ENCODE measurements at regions not wholly inside any gene's neighbourhood (a gene's known extent, or its start where the extent isn't known, plus 50 kb on each side); places are given as distances from the start of the nearest gene placed in this dataset.

DNA sequence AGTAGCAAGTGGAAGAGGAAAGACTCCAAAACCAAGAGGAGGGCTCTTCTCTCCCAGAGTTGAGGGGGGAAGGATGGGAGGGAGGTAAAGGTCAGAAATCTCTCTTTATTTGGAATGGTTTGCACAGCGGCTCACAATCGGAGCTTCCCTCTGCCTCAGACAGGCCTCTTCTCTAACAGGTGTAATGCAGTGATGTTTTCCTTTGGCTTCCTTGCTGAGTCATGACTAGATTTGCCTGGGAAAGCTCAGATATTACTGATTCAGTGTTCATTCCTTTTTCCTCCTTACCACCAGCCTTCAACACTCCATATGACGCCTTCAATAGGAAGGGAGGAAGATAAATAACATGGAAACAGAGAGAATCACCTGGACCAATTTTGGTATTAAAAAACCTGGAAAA lies 136.6 kb downstream of the RNF152 start:
- DNase-seq (ENCODE audit: insufficient read length, low spot score) (no peak), FAIRE-seq (no peak)
- TF ChIP-seq POLR2A (IDR thresholded peaks at IDR 0.05; ENCODE audit: low read depth, low read length) (no peak), SPI1 (IDR thresholded peaks at IDR 0.05; ENCODE audit: low read depth, low read length) (no peak), TAF1 (IDR thresholded peaks at IDR 0.05; ENCODE audit: low read depth, low read length) (no peak), PAX5 (IDR thresholded peaks at IDR 0.05; ENCODE audit: insufficient read depth, low read length, severe bottlenecking) (no peak), POLR2AphosphoS5 (IDR thresholded peaks at IDR 0.05; ENCODE audit: low read depth, low read length) (no peak), POU2F2 (IDR thresholded peaks at IDR 0.05; ENCODE audit: low read depth, low read length) (no peak)

DNA sequence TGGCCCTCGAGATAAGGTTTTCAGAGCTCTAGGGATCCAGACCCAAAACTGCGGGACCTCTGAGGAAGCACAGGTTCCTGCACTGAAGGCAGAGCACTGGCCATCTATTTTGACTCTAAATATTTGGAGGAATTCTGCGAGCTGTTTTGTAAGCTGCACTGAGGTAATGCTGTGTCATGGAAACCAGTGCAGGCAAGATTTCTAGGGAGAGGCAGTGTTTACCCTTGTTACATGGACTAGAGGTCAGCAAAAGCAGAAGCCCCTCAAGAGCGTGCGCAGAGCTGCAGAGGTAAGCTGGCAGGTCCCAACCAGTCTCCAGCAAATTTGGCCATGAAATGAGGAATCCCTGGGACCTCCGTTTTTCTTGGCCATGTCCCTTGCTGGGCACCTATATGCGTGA lies 137.3 kb downstream of the RNF152 start:
- DNase-seq (ENCODE audit: insufficient read length, low spot score) (no peak), FAIRE-seq (no peak)
- TF ChIP-seq TAF1 (IDR thresholded peaks at IDR 0.05; ENCODE audit: low read depth, low read length) (no peak), POLR2AphosphoS5 (IDR thresholded peaks at IDR 0.05; ENCODE audit: low read depth, low read length) (no peak), SPI1 (IDR thresholded peaks at IDR 0.05; ENCODE audit: low read depth, low read length) (no peak), POU2F2 (IDR thresholded peaks at IDR 0.05; ENCODE audit: low read depth, low read length) (no peak), PAX5 (IDR thresholded peaks at IDR 0.05; ENCODE audit: insufficient read depth, low read length, severe bottlenecking) (no peak), POLR2A (IDR thresholded peaks at IDR 0.05; ENCODE audit: low read depth, low read length) (no peak)

DNA sequence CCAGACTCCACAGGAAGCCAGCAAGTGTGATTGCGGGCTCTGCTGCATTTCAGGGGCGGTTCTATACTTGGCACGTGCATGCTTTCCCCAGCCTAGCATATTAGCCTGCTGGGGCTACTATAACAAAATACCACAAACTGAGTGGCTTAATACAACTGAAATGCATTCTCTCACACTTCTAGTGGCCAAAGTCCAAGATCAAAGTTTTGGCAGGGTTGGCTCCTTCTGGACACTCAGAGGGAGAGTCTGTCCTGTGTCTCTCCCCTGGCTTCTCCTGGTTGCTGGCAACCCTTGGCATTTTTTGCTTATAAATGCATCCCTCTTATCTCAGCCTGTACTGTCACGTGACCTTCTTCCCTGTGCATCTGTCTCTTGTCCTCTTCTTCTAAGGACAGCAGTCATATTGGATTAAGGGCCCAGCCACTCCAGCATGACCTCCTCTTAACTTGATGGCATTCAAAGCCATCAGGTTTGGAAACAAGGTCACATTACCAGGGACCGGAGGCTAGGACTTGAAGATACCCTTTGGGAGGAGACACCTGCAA lies 138.7 kb downstream of the RNF152 start:
- DNase-seq (ENCODE audit: insufficient read length, low spot score) (no peak), FAIRE-seq (no peak)
- TF ChIP-seq POLR2AphosphoS5 (IDR thresholded peaks at IDR 0.05; ENCODE audit: low read depth, low read length): no peak
- no peak for TF ChIP-seq TAF1 (IDR thresholded peaks at IDR 0.05; ENCODE audit: low read depth, low read length)
- TF ChIP-seq POLR2A (IDR thresholded peaks at IDR 0.05; ENCODE audit: low read depth, low read length): no peak
- TF ChIP-seq SPI1 (IDR thresholded peaks at IDR 0.05; ENCODE audit: low read depth, low read length): no peak
- no peak for TF ChIP-seq POU2F2 (IDR thresholded peaks at IDR 0.05; ENCODE audit: low read depth, low read length)
- no peak for TF ChIP-seq PAX5 (IDR thresholded peaks at IDR 0.05; ENCODE audit: insufficient read depth, low read length, severe bottlenecking)

DNA sequence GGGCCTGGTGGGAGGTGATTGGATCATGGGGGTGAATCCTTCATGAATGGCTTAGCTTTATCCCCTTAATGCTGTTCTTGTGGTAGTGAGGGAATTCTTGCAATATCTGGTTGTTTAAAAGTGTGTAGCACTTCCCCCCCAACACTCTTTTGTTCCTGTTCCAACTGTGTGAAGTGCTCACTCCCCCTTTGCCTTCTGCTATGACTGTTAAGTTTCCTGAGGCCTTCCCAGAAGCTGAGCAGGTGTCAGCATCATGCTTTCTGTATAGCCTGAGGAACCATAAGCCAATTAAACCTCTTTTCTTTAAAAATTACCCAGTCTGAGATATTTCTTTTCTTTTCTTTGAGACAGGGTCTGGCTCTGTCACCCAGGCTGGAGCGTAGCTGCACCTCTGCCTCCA lies 139.4 kb downstream of the RNF152 start:
- DNase-seq (ENCODE audit: insufficient read length, low spot score) (no peak), FAIRE-seq (no peak)
- TF ChIP-seq TAF1 (IDR thresholded peaks at IDR 0.05; ENCODE audit: low read depth, low read length) (no peak), POLR2A (IDR thresholded peaks at IDR 0.05; ENCODE audit: low read depth, low read length) (no peak), PAX5 (IDR thresholded peaks at IDR 0.05; ENCODE audit: insufficient read depth, low read length, severe bottlenecking) (no peak)

DNA sequence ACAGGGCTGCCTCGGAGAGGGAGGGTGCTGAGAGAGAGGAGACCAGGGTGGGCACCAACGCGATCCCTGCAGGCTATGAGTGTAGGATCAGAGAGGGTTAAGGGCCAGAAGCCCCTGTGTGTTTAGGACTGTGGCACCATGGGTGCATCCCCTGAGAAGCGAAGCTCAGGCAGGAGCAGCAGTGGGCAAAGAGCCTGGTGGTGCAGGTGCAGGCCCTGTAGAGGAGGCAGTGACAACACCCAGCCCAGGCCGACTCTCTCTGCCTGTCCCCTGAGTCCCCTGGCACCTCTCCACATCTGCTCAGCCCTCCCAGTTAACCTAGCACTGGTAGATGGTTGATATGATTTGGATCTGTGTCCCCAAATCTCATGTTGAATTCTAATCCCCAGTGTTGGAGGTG lies 139.8 kb downstream of the RNF152 start:
- FAIRE-seq (no peak), DNase-seq (ENCODE audit: insufficient read length, low spot score) (no peak)
- no peak for TF ChIP-seq POLR2AphosphoS5 (IDR thresholded peaks at IDR 0.05; ENCODE audit: low read depth, low read length)
- no peak for TF ChIP-seq TAF1 (IDR thresholded peaks at IDR 0.05; ENCODE audit: low read depth, low read length)
- no peak for TF ChIP-seq PAX5 (IDR thresholded peaks at IDR 0.05; ENCODE audit: insufficient read depth, low read length, severe bottlenecking)
- no peak for TF ChIP-seq SPI1 (IDR thresholded peaks at IDR 0.05; ENCODE audit: low read depth, low read length)
- TF ChIP-seq POLR2A (IDR thresholded peaks at IDR 0.05; ENCODE audit: low read depth, low read length): no peak
- TF ChIP-seq POU2F2 (IDR thresholded peaks at IDR 0.05; ENCODE audit: low read depth, low read length): no peak

DNA sequence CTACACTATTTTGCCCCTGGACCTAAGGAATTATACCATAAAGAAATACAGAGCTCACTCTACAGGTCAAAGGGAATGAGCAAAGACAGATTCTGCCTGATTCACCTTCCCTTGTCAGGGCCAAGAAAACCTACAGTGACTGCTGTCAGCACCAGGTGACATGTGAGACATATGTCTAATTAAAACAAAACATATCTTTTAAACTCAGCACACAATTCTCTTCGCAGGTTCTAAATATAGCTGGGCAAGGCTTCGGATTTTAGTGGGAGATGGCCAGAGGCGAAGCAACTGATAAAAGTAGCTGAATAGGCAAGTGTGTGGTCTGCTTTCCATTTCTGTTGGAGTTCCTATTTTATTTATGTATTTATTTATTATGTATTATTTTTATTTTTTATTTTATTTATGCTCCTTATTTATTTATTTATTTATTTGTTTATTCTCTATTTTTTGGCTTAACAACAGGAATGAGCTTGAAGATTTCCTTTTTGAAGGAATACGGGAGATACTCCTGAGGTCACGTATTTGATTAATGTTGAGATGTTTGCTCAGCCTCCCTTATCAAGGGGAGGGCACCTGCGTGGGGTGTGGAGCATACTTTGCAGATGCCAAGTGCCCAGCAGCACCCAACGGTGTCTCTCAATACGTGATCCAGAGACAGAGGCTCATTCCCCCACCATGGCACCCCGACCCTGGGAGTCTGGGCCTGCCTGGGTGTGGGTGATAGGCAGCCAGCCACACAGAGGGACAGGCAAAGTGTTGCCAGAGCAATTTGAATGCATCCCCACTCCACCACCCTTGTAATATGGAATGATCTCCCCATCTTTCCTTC lies 141.8 kb downstream of the RNF152 start:
- TF ChIP-seq POU2F2 (IDR thresholded peaks at IDR 0.05; ENCODE audit: low read depth, low read length): no peak
- TF ChIP-seq POLR2AphosphoS5 (IDR thresholded peaks at IDR 0.05; ENCODE audit: low read depth, low read length): no peak
- TF ChIP-seq TAF1 (IDR thresholded peaks at IDR 0.05; ENCODE audit: low read depth, low read length): no peak
- no peak for TF ChIP-seq SPI1 (IDR thresholded peaks at IDR 0.05; ENCODE audit: low read depth, low read length)
- no peak for TF ChIP-seq PAX5 (IDR thresholded peaks at IDR 0.05; ENCODE audit: insufficient read depth, low read length, severe bottlenecking)
- no peak for TF ChIP-seq POLR2A (IDR thresholded peaks at IDR 0.05; ENCODE audit: low read depth, low read length)
- DNase-seq (ENCODE audit: insufficient read length, low spot score): no peak
- no peak for FAIRE-seq

DNA sequence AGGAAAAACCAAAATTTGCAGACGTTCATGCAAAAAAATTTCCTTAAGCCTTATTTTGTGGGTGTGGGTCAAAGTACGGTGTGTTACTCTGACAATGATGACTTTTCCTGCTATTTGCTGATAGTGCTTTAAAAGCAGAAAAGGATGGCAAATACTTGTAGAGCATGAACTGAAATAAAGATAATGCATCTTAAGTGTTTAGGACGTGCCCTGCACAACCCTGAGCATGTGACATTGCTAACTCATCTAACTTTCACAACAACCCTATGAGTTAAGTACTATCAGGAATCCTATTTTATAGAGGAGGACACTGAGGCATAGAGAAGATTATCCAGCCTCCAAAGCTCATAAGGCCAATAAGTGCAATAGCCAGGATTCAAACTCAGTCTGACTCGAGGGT lies 143.3 kb downstream of the RNF152 start:
- TF ChIP-seq SPI1 (IDR thresholded peaks at IDR 0.05; ENCODE audit: low read depth, low read length) (no peak), POLR2A (IDR thresholded peaks at IDR 0.05; ENCODE audit: low read depth, low read length) (no peak), POLR2AphosphoS5 (IDR thresholded peaks at IDR 0.05; ENCODE audit: low read depth, low read length) (no peak), PAX5 (IDR thresholded peaks at IDR 0.05; ENCODE audit: insufficient read depth, low read length, severe bottlenecking) (no peak)
- no peak for DNase-seq (ENCODE audit: insufficient read length, low spot score)
- FAIRE-seq: no peak

DNA sequence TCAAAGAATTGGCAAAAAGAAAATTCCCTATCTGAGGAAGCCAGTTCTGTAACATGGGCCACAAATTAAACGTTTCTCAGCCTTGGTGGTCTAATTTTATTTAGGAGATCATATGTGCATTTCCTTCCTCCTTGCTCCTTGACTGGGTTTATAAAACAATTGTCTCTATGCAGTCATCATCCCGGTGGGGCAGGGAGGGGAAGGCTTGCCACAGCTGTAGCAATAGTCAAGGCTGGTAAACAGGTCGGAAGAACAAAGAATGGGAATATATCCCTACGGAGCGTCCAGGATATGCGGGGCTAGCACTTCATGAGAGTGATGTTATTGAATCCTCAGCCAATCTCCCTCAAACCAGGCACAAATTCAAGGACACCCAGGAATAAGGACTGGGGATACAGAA lies 143.8 kb downstream of the RNF152 start:
- DNase-seq (ENCODE audit: insufficient read length, low spot score) (no peak), FAIRE-seq (no peak)
- TF ChIP-seq POLR2AphosphoS5 (IDR thresholded peaks at IDR 0.05; ENCODE audit: low read depth, low read length): no peak
- TF ChIP-seq TAF1 (IDR thresholded peaks at IDR 0.05; ENCODE audit: low read depth, low read length): no peak
- TF ChIP-seq SPI1 (IDR thresholded peaks at IDR 0.05; ENCODE audit: low read depth, low read length): no peak
- no peak for TF ChIP-seq PAX5 (IDR thresholded peaks at IDR 0.05; ENCODE audit: insufficient read depth, low read length, severe bottlenecking)
- no peak for TF ChIP-seq POLR2A (IDR thresholded peaks at IDR 0.05; ENCODE audit: low read depth, low read length)
- TF ChIP-seq POU2F2 (IDR thresholded peaks at IDR 0.05; ENCODE audit: low read depth, low read length): no peak

DNA sequence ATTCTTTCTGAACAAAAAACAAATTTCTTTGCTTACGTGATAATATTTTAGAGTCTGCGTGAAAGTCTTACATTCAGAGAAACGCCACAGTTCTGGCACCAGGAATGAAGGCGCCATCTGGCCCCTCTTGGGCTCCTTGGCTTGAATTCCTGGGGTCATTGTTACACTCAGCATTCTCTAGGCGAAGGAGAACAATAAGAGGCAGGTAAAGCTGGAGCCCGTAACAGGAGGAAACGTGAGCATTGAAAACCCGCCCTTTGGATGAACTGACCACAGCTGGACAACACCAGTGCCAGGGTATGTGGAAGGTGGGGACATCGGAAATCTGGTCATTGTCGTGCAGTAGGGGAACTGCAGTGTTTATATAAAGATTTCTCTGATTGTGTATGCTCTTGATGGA lies 144.8 kb downstream of the RNF152 start:
- DNase-seq (ENCODE audit: insufficient read length, low spot score) (no peak), FAIRE-seq (no peak)
- TF ChIP-seq POLR2AphosphoS5 (IDR thresholded peaks at IDR 0.05; ENCODE audit: low read depth, low read length): no peak
- TF ChIP-seq POU2F2 (IDR thresholded peaks at IDR 0.05; ENCODE audit: low read depth, low read length): no peak
